T-helper 1 cell (primary cell): ENCODE measurements at regions not wholly inside any gene's neighbourhood (a gene's known extent, or its start where the extent isn't known, plus 50 kb on each side); places are given as distances from the start of the nearest gene placed in this dataset.

ENCODE experiments used
- DNase-seq, 5 donors: peaks; one replicate each; pipeline ENCODE4 v3.0.0-alpha.2; 2012 to 2020

GRCh38 chr6:144582939-144583613 lies 297.9 kb downstream of the UTRN start:
- DNase-seq, result peak in 2 of 5 donors; percentile 6 to 92

GRCh38 chr6:144583614-144583954 lies 298.4 kb downstream of the UTRN start:
- no peak for DNase-seq

- peak in 1 of 5 donors; percentile 26 for DNase-seq
Observed at GRCh38 chr6:144585217-144585814, 300.2 kb downstream of the UTRN start.

- DNase-seq, result no peak
Observed at GRCh38 chr6:144586986-144587385, 301.9 kb downstream of the UTRN start.

- peak in 1 of 5 donors; percentile 25 for DNase-seq
Observed at GRCh38 chr6:144588697-144589325, 303.7 kb downstream of the UTRN start.

- no peak for DNase-seq
Observed at GRCh38 chr6:144590532-144590931, 305.4 kb downstream of the UTRN start.

GRCh38 chr6:144593392-144593791 lies 308.3 kb downstream of the UTRN start:
- DNase-seq, result no peak

- DNase-seq, result no peak
Observed at GRCh38 chr6:144594585-144594984, 309.4 kb downstream of the UTRN start.

GRCh38 chr6:144595266-144595665 lies 310.1 kb downstream of the UTRN start:
- DNase-seq, result no peak

- DNase-seq, result peak in 1 of 5 donors; percentile 14
Observed at GRCh38 chr6:144597511-144597910, 312.4 kb downstream of the UTRN start.

GRCh38 chr6:144599615-144600014 lies 314.5 kb downstream of the UTRN start:
- DNase-seq, result no peak

GRCh38 chr6:144601221-144601620 lies 316.1 kb downstream of the UTRN start:
- DNase-seq, result no peak

GRCh38 chr6:144602523-144603180 lies 317.5 kb downstream of the UTRN start:
- DNase-seq, result peak in 1 of 5 donors; percentile 33

- DNase-seq, result no peak
Observed at GRCh38 chr6:144606083-144606482, 320.9 kb downstream of the UTRN start.

GRCh38 chr6:144607998-144608735 lies 323.0 kb downstream of the UTRN start:
- no peak for DNase-seq

- DNase-seq, result no peak
Observed at GRCh38 chr6:144612811-144613210, 327.7 kb downstream of the UTRN start.

- no peak for DNase-seq
Observed at GRCh38 chr6:144613859-144614258, 328.7 kb downstream of the UTRN start.

GRCh38 chr6:144615870-144616269 lies 330.7 kb downstream of the UTRN start:
- no peak for DNase-seq

- no peak for DNase-seq
Observed at GRCh38 chr6:144617191-144617590, 332.1 kb downstream of the UTRN start.

GRCh38 chr6:144617708-144618107 lies 332.6 kb downstream of the UTRN start:
- no peak for DNase-seq

GRCh38 chr6:144619966-144620365 lies 334.8 kb downstream of the UTRN start:
- DNase-seq, result no peak

GRCh38 chr6:144621332-144621731 lies 336.2 kb downstream of the UTRN start:
- DNase-seq, result no peak

GRCh38 chr6:144624246-144624645 lies 339.1 kb downstream of the UTRN start:
- no peak for DNase-seq
